GM06990 (cell line): ENCODE measurements at regions not wholly inside any gene's neighbourhood (a gene's known extent, or its start where the extent isn't known, plus 50 kb on each side); places are given as distances from the start of the nearest gene placed in this dataset.

Experiments used
- DNase-seq: peaks from one replicate; pipeline ENCODE4 v3.0.0-alpha.2; 2011; ENCODE audit not compliant: insufficient read length; ENCODE audit errors: extremely low read depth
- H3K27me3 ChIP-seq: replicated peaks from 2 replicates; pipeline ENCODE4 v1.6.0; 2011; ENCODE audit warnings: low read length; ENCODE audit not compliant: control insufficient read depth, insufficient read depth
- H3K36me3 ChIP-seq: 2 replicates; pipeline ENCODE4 v1.5.1; 2011; ENCODE audit warnings: low read length; ENCODE audit not compliant: control insufficient read depth, insufficient read depth
- H3K4me3 ChIP-seq: replicated peaks from 2 replicates; pipeline ENCODE4 v1.5.1; 2011; ENCODE audit warnings: low read depth, mild to moderate bottlenecking, control low read depth, low read length
- CTCF ChIP-seq: IDR thresholded peaks from 2 replicates; pipeline ENCODE4 v1.5.1; 2011; ENCODE audit warnings: low read length, control low read depth, mild to moderate bottlenecking, inconsistent platforms; ENCODE audit not compliant: insufficient read depth, poor library complexity, severe bottlenecking

DNA sequence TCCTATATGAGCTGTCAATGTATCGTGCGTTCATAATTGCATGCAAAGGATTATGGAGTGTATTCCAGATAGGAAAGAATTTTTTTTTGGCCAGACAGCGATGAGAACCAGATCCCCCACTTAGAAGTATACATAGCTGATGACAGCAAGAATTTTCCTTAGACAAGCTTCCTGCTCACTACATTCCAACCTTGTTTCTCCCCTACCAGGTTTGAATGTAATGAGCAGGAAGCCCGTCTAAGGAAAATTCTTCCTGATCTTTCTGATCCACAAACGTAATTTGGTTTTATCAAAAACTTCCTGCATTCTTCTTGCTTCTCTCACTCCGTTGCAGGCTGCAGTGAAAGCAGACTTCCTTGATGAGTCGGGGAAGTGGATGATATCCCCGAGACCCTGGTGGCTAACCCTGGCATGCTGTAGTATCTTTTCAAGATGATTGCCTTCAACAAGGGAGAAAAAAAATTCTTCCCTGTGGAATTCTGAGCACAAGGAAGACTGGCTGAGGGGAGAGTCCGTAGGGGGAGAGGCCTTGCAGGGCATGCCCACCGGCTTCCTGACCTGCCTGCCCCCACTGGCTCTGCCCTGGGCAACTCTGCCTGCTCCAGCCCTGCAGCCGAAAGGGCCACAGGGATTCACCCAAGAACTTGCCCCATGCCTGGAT is 243.1 kb downstream of the TLE3 start:
- H3K27me3 ChIP-seq: no peaks in the 10 kb centered on the region; the same call in none of the 2 replicates
- no peaks in the 10 kb centered on the region for H3K36me3 ChIP-seq
- no peak for TF ChIP-seq CTCF
- H3K4me3 ChIP-seq: no peak overlapping the region
- no peak for DNase-seq

- no peak overlapping the region for H3K4me3 ChIP-seq
- DNase-seq: no peak
- no peak for TF ChIP-seq CTCF
- no peaks in the 10 kb centered on the region for H3K36me3 ChIP-seq
- no peaks in the 10 kb centered on the region; the same call in none of the 2 replicates for H3K27me3 ChIP-seq
Observed at GRCh38 chr15:69855258-69856000, 242.3 kb downstream of the TLE3 start.

GRCh38 chr15:69857250-69857649 is 240.5 kb downstream of the TLE3 start:
- no peak for DNase-seq
- Histone ChIP-seq H3K27me3 (no peaks in the 10 kb centered on the region), H3K36me3 (no peaks in the 10 kb centered on the region)

DNA sequence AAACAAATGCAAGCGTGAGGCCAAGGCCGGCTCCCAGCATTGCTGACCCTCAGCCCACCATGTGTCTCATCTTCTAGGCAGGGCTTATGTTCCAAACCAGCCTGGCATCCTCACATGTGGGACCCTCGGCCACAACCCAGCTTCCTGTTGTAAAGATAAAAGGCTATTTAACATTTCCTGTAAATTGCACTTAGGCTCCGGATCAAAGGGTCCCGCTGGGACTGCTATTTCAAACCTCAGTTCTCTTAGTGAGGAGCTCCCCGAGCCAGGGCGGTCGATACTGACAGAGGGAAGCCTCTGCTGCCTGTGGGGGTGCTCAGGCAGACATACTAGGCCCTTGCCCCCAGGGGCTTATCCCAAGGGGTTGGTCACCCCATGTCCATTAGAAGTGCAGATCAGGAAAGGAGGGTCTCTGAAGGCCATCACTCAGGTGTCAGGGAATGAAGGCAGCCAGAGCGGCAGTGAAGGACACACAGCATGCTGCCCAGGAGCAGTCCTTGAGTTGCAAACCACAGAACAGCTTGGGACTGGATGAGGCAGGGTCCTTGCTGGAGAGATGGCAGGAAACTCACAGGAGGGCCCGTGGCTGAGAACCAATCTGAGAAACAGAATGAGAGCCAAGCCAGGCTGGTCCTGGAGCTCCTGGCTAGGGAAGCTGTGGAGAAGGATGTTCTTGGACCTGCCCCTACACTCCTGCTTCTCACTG is 239.9 kb downstream of the TLE3 start:
- no peak for TF ChIP-seq CTCF
- Histone ChIP-seq H3K27me3 (no peaks in the 10 kb centered on the region), H3K4me3 (no peak overlapping the region), H3K36me3 (no peaks in the 10 kb centered on the region)
- DNase-seq: no peak

More at GRCh38 chr15:69857250-69857649, 240.5 kb downstream of the TLE3 start:
- TF ChIP-seq CTCF: no peak
- H3K4me3 ChIP-seq: no peak overlapping the region

GRCh38 chr15:69858456-69858855 is 239.3 kb downstream of the TLE3 start:
- no peak for TF ChIP-seq CTCF
- no peak for DNase-seq
- Histone ChIP-seq H3K27me3 (no peaks in the 10 kb centered on the region), H3K36me3 (no peaks in the 10 kb centered on the region), H3K4me3 (no peak overlapping the region)
